Lower leg skin (tissue), 4 donors: ENCODE measurements at regions not wholly inside any gene's neighbourhood (a gene's known extent, or its start where the extent isn't known, plus 50 kb on each side); places are given as distances from the start of the nearest gene placed in this dataset.

Experiments used
- DNase-seq, 2 donors: peaks; one replicate each; pipeline ENCODE4 v3.0.0-alpha.2; 2019; ENCODE audit warnings: low spot score in 2 of 2
- H3K4me3 ChIP-seq: fragments of 200-600 bp; sonication (generic); 2 replicates; pipeline ENCODE4 v1.5.1; 2017; ENCODE audit warnings: mild to moderate bottlenecking, low read depth; ENCODE audit not compliant: poor library complexity, severe bottlenecking
- POLR2A ChIP-seq, 2 donors: fragments of 450-650 bp; IDR thresholded peaks; one replicate each; pipeline ENCODE4 v1.6.1; 2016 to 2017; ENCODE audit warnings: antibody characterized with exemption in 2 of 2, mild to moderate bottlenecking in 1 of 2, moderate library complexity in 1 of 2
- WGBS, 2 donors: methylation state at CpG; one replicate each; pipeline ENCODE4 v1.1.5; 2018; 5-methylcytosine and 5-hydroxymethylcytosine counted together
- intact Hi-C: fragments of 100-400 bp; cut with DNase I; formaldehyde crosslinking; loops from one replicate; pipeline ENCODE4 v1.15.0; 2023; ENCODE audit warnings: low total_unique reads
- TF ChIP-seq, protein P1 (sequence below), 3 donors: fragments of 450-650 bp; IDR thresholded peaks; one replicate each; pipeline ENCODE4 v1.5.1; 2016; ENCODE audit warnings: antibody characterized with exemption in 3 of 3, mild to moderate bottlenecking in 3 of 3, moderate library complexity in 2 of 3

DNA sequence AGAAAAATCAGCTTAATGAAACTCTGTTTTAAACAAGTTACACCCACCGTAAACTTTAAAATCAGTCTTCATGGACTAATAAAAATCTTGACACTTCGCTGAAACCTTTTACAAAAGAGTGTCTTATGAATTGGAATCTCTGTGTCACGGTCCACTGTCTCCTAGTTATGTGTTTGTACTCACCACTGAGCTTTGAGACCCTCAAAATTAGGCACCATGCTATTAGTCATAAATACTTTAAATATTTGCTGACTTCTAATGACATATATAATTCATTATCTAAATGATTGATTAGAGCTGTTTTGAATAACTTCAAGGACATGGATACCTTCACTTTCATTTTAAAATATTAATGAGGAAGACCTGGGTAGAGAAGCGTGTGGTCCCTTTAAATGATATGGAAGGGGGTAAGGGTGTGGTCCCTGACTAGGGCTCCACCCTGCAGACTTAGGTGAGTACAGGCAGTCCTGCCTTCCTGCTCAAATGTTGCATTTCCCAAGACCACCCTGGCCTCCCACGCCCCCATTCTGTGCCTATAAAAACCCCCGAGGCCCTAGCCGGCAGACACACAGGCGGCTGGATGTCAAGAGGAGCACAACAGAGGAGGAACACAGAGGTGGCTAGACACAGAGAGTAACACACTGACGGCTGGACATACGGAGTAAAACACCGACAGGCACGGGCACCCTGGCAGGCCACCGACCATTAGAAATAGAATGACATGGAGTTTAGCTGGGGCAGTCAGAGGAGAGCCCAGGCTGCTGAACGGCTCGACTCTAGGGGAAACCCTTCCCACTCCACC lies 179.0 kb upstream of the CDH9 start:
- H3K4me3 ChIP-seq, result no peak overlapping the region
- intact Hi-C loops, result no loop called here
- 88 to 91% methylated on average over 15 of the region's 15 CpGs for WGBS, 2 donors
- no peak for DNase-seq
- no peak for TF ChIP-seq POLR2A (IDR thresholded peaks at IDR 0.05)
- TF ChIP-seq, protein P1, sequence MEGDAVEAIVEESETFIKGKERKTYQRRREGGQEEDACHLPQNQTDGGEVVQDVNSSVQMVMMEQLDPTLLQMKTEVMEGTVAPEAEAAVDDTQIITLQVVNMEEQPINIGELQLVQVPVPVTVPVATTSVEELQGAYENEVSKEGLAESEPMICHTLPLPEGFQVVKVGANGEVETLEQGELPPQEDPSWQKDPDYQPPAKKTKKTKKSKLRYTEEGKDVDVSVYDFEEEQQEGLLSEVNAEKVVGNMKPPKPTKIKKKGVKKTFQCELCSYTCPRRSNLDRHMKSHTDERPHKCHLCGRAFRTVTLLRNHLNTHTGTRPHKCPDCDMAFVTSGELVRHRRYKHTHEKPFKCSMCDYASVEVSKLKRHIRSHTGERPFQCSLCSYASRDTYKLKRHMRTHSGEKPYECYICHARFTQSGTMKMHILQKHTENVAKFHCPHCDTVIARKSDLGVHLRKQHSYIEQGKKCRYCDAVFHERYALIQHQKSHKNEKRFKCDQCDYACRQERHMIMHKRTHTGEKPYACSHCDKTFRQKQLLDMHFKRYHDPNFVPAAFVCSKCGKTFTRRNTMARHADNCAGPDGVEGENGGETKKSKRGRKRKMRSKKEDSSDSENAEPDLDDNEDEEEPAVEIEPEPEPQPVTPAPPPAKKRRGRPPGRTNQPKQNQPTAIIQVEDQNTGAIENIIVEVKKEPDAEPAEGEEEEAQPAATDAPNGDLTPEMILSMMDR (IDR thresholded peaks at IDR 0.05), result no peak

DNA sequence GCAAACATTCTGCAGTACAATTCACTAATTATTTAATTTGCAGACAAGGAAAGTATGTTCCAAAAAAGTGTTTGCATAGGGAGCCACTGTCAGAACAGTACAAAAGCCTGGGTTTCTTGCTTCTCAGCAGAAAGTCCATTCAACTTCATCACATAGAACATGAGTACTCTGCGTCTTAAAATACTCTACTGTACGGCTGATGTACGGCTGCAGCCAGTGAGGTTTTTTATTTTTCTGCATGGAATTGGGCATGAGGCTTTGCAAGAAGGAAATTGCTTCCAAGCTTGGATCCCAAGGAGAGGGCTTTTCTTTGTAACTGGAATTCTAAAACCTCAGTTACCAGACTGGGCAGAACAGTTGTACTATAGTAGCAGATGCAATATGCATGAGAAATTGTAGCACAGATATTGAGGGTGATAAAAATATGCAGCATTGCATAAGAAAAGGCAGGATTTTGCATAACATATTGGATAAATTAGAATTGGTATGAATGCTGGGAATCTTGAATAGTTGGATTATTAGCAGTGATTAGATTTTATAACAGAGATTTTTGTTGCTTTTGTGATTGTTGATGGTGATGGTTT lies 178.1 kb upstream of the CDH9 start:
- H3K4me3 ChIP-seq, result no peak overlapping the region
- TF ChIP-seq POLR2A (IDR thresholded peaks at IDR 0.05), result no peak
- TF ChIP-seq, protein P1 (IDR thresholded peaks at IDR 0.05), result no peak
- intact Hi-C loops, result no loop called here
- WGBS, 2 donors, result 79 to 84% methylated on average over 3 of the region's 3 CpGs
- no peak for DNase-seq

DNA sequence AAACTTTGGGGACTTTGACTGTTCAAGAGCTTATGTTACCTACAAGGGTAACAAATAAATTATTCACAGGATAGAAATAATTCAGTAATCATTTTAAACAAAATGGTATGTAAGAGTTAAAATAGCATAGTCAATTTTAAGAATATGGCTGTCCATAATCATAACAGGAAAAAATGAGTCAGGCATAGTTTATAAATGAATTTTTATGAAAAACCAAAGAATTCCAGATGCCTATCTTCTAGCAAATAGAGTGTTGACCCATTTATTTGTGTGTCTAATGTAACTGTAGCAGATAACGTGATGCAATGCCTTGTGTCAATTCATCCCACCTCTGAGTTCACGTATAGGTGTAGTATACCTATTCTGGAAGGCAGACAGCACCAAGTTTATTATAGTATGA lies 169.7 kb upstream of the CDH9 start:
- no peak for DNase-seq
- TF ChIP-seq, protein P1 (IDR thresholded peaks at IDR 0.05), result no peak
- TF ChIP-seq POLR2A (IDR thresholded peaks at IDR 0.05), result no peak
- 82 to 83% methylated on average over 2 of the region's 2 CpGs for WGBS, 2 donors
- intact Hi-C loops, result no loop called here
- no peak overlapping the region for H3K4me3 ChIP-seq

DNA sequence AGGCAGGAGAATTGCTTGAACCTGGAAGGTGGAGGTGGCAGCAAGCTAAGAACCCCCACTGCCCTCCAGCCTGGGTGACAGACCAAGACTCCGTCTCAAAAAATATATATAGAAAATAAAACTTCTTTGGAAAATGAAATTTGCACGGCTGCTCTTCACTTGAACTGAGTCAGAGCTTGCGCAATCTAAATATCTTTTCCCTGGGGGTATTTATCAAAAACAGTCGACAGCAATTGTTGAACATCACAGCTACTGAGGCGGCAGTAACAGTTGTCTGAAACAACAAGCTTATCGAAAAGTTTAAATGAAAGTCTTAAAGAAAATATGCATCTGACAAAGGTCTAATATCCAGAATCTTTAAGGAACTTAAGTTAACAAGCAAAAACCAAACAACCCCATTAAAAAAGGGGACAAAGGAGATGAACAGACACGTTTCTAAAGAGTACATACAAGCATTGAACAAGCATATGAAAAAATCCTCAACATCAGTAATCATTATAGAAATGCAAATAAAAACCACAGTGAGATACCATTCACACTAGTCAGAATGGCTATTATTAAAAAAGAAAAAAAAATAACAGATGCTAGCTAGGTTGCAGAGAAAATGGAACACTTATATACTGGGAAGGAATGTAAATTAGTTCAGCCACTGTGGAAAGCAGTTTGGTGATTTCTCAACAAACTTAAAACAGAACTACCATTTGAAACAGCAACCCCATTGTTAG lies 153.6 kb upstream of the CDH9 start:
- intact Hi-C loops, result no loop called here
- TF ChIP-seq, protein P1 (IDR thresholded peaks at IDR 0.05), result no peak
- no peak for TF ChIP-seq POLR2A (IDR thresholded peaks at IDR 0.05)
- no peak overlapping the region for H3K4me3 ChIP-seq
- 53 to 55% methylated on average over 7 of the region's 7 CpGs for WGBS, 2 donors
- DNase-seq, result no peak

DNA sequence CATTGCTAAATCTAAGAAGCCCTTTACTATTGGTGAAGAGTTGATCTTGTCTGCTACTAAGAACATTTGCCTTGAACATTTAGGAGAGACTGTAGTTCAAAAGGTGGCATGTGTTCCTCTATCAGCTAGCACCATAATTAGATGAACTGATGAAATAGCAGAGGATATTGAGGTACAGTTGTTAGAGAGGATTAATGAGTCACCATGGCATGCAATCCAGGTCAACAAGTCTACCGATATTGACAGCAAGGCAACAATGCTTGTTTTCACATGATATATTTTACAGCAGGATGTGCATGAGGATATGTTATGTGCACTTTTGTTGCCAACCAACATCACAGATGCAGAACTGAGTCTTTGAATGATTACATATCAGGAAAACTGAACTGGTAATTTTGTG lies 134.3 kb upstream of the CDH9 start:
- 58 to 63% methylated on average over 1 of the region's 1 CpG for WGBS, 2 donors
- no peak for DNase-seq
- intact Hi-C loops, result no loop called here
- H3K4me3 ChIP-seq, result no peak overlapping the region
- no peak for TF ChIP-seq POLR2A (IDR thresholded peaks at IDR 0.05)
- TF ChIP-seq, protein P1 (IDR thresholded peaks at IDR 0.05), result no peak
